DMS 273 (cell line): ENCODE measurements at regions not wholly inside any gene's neighbourhood (a gene's known extent, or its start where the extent isn't known, plus 50 kb on each side); places are given as distances from the start of the nearest gene placed in this dataset.

Source experiments
- DNase-seq: peaks from one replicate; lab custom pipeline; 2025; ENCODE audit not compliant: unreplicated experiment; lab: John Stamatoyannopoulos, UW

DNA sequence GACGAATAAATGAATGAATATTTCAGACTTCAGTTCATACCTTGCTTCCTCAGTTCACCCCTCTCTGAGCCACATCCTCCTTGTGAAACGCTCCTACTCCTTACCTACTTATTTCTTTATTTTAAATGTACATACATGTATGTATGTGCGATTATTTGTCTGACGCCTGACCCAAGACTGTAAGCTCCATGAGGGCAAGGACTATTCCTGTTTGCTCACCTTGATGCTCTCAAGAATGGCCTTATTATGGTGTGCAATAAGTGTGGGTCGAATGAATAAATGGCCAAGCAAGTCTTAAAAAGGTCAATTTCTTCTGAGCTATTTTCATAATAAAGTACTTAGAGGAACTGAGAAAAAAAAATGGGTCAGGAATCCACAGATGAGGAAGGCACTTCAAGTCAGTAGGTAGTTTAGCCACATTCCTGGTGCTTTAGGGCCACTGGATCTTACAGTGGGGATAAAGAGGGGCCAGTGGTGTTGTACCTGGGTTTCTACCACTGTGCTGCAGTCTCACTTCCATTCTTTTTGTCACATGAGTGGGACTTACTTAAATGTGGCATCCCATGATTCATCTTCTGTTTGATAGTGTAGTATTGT lies 74.7 kb downstream of the SDC1 start:
- no peak for DNase-seq

GRCh38 chr2:20149703-20150030 lies 75.3 kb downstream of the SDC1 start:
- no peak for DNase-seq

DNA sequence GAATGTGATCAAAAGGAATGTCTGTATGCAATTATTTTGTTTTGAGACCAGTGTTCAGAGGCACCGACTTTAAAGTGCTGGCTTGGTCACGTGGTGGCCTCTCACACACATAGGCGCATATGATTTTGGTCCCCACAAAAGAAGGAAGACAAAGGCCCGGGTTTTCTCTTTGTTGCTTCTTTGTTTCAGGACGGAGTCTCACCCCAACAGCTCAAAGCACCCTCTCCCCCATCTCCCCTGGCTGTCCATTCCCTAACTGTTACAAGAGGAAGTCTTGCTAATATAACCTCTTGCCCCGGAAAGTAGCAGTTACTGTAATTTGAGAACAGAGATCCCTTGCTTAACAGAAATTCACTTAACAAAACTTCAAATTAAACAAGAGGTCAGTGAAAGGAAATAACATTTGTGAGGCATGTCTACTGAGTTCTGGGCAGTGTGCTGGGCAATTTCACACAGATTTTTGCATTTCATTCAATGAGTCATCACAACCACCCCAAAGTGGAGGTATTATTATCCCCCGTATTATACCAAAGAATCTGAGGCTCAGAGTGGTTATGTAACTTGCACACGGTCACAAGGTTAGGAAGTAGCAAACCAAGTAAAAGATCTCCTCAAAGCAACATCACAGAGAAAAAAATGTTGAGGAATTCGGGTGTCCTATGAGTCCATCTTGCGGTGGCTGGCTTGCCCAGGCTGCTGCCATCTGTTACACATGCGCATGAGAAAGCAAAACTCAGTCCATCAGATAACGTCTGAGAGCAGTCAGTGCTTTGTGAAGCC lies 75.8 kb downstream of the SDC1 start:
- DNase-seq, result peak; percentile 75

DNA sequence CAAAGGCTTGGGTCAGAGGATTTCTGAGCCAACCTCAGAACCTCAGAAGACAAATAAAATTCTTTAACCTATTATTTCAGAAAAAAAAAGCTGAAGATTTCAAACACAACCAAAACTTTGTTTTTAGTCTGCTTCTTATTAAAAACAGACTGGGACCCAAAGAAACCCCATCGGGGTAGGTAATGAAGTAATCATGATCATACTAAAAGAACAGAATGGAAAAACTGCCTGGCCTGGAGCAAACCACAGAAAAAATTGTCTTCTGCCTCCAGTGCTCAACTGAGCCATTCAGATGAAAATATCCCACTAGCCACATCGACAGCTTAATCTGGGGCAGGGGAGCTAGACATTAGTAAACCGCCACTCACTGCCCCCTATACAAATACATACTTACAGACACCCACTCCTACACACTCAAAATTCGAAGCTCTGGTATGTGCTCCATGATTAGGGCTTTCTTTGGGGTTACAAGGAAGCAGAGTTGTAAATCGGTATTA lies 76.5 kb downstream of the SDC1 start:
- DNase-seq, result no peak

DNA sequence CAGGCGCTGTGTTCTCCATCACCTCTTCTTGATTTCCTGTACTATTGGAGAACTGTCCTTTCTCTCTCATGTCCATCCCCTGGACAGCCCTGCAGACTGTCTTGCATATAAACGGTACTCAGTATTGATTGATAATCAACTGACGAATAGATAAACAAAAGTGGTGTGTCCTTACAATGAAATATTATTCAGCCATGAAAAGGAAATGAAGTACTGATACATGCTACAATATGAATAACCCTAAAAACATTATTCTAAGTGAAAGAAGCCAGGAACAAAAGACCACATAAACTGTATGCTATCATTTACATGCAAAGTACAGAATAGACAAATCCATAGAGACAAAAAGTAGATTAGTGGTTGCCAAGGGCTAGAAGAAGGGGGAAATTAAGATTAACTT lies 77.6 kb downstream of the SDC1 start:
- no peak for DNase-seq

DNA sequence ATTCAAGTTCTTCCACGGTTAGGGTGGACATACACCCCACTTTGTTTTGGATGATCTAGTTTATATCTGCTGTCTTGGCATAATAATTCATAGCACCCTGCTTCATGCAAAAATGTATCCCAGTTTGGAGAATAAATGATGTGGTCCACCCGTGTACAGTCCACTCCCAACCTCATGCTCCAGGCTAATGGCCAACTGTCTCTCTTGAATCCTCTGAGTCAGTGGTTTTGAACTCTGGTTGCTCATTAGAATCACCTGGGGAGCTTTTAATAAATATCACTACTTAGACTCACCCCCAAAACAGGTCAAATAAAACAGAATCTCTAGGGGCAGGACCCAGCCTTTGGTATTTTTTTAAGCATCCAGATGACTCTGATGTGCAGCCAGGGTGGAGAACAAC lies 78.5 kb downstream of the SDC1 start:
- no peak for DNase-seq

DNA sequence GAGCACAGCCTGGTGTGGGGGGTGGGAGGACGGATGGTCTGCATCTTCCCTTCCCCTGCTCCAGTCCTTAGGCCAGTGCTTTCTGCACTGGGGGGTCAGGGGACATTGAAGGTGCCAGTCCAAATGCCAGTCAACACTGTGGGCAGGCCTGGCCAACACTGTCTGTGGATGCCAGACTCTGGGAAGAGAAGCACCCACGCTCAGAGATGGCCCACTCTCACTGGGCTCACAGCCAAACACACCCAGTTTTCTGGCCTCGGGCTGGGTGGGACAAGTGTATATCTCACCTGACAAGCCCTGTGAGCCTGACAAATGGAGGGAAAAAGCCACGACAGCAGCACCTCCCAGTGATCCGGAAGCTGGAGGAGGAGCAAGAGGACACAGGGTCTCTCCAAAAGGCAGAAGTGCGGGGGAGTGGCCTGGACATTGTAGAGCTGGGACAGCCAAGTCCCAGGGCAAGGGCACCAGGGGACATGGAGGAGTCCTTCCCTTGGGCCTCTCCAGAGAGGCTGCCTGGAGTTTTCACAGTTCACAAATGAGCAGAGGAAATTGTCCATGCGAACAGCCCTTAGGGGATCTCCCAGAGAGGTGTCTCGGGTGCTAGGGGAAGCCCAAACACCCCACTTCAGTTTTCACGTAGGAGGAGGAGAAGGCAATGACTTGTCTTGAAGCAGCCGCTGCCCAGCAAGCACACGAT lies 79.3 kb downstream of the SDC1 start:
- DNase-seq, result no peak

- no peak for DNase-seq
These were observed 80.1 kb downstream of the SDC1 start for GRCh38 chr2:20144861-20145260.

DNA sequence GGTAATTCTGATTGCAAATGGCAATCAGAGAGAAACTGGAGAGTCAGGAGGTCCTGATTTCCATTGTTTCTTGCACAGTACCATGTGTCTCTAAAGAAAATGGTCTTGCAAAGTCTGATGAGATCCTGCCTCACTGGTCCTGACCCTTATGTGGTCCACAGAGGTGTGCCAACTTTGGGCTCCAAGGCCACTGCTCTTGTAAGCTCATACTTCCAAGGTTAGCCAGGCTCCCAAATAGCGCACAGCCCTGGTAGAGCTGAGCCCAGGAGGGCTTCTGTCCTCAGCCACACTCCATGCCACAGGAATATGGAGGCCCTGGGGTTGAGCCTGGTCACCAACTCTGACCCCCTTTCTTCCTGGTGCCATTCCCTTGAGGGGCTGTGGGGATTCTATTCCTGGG lies 80.7 kb downstream of the SDC1 start:
- DNase-seq, result no peak

DNA sequence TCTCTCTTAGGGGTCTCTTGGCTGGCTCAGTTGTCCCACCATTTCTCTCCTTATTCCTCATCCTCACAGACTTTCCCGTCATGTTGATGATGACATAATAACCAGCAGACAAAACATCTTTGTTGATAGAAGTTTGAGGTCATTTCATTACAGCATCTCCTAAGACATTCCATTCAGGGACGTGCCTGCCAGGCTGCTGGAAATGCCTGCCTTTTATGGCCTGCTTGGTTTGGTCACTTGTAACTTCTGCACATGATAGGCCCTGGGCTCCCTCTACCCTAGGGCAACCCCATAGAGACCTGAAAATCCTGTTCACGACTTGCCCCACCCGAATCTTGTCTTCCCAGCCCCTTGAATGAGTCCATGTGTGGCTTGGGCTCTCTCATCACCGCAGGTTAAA lies 81.7 kb downstream of the SDC1 start:
- no peak for DNase-seq

DNA sequence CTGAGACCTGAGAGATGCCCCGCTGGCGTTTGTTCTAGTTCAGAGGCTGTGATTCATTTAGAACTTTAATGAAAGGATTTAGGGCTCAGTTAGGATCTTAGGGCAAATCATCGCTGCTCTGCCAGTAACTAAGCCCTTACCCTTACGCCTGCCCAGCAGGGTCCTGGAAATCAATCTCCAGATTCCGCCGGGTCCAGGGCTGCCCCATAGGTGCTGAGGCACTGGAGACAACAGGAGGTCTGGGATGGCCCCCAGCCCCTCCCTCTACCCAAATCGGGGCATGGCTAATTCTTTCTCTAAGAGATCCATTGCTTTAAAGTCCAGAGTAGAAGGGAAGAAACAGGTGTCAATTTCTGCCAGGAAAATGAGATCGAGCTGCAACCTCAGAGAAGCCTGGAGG lies 83.1 kb downstream of the SDC1 start:
- DNase-seq, result no peak

DNA sequence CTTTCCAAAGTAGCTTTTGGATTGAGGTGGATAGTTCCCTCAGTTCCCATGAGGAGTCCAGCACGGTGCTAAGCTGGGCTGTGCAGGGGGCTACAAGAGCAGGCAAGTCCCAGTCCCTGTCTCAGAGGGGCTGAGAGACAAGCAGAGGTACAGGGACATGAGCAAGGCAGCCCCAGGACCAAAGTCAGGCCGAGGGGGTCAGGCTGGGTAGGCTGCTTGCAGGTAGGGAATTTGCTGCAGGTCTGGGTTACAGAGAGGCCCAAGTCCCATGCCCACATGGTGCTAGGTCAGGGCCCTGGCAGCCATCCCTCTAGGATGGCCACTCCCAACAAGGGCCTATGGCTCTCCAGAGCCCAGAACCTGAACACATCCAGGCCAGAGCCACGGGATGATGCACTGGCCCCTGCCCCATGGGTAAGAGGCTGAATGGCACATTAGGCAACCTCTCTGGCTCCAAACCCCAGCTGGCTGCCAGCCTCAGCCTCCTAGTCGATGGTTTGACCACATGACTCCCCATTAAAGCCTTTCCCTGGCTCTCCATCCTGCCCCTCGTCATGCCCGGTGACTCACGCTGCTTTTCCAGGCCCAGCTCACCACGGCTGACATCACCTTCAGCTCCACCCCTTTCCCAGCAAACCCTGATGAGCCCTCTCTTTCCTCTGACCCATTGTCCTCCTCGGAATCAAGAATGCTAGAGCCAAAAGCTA lies 83.7 kb downstream of the SDC1 start:
- DNase-seq, result peak; percentile 18

DNA sequence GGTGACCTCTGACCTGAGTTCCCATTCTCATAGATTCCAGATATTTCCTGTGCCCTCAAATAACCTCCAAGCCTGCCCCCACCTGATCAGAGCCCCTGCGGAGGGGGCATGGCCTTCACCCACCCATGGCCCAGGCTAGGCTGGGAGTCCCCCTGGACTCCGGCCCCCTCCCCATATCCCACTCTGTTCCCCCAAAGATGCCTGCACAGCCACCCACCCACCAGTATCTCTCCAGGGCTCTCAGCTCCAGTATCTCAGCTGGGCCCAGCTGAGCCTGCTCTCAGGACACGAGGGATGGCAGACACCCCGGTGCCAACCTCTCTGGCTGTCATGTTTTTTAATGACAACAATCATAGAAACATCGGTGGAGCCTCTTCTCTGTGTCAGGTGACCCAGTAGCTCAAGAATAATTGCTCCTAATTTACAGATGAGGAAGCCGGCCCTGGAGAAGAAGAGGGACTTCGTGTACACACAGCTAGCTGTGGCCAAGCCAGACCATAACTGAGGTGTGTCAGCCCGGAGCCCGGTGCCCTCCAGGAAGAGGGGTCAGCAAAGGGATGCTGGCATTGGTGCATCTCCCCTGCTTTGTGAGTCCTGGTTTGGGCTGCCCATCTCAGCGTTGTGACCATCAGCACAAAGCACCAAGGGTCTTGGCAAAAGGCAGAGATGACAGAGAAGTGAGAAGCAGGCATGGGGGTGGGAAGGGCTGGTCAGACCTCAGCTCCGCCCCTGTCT lies 84.4 kb downstream of the SDC1 start:
- no peak for DNase-seq

- no peak for DNase-seq
These were observed 85.3 kb downstream of the SDC1 start for GRCh38 chr2:20139407-20140172.

DNA sequence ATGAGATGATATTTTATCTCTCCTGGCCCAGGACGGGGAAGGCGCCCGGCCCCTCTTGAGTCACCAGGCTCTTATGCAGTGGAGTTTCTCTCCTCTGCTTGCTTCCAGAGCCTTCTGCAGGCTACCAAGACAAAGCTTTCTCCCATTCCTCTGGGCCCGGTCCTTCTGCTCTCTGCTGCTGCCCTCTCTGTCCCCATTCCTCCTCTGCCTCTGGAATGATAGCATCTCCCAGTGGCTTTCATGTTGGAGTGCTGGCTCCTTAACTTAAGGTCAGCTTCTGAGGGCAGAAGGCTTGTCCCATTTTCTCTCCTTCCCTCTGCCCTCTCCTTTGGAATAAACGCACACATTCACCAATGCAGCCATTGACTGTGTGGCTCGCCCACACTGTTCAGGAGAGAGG lies 86.2 kb downstream of the SDC1 start:
- DNase-seq, result no peak

GRCh38 chr2:20137884-20138283 lies 86.5 kb upstream of the LAPTM4A start:
- no peak for DNase-seq

DNA sequence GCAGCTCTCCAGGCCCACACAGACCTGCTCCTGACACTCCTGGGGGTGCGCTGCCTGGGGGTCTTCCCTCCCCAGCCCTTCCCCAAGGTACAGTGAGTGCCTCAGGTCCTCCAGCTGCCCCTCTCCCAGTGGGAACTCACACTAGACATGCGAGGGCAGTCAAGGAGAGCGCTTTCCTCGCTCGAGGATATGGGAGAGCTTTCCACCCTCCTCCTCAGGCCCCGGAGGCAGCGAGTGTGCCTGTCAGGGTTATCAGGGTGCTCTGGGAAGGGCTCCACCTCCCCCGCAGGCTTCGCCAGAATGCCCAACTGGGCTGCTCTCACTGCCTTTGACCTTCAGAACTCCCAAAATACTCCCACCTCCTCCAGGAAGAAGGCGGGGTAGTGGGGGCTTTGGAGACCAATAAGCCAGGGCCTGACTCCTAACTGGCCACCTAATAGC lies 85.7 kb upstream of the LAPTM4A start:
- DNase-seq, result no peak

GRCh38 chr2:20136149-20136548 lies 84.7 kb upstream of the LAPTM4A start:
- no peak for DNase-seq

DNA sequence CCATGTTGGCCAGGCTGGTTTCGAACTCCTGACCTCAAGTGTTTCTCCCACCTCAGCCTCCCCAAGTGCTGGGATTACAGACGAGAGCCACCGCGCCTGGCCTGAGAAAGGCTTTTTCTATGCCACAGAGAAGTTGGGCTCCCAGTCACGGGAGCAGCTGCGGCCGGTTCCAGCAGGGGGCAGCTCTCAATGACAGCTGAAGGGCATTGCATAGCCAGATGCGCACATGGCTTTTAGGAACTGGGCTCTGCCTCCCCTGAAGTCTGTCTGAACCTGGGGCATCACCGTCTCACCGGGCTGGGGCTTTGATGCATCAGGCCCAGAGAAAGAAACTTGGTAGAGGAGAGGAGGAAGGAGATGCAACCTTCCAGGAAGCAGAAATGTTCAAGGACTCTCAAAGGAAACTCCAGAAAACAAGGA lies 84.2 kb upstream of the LAPTM4A start:
- peak; percentile 89 for DNase-seq

DNA sequence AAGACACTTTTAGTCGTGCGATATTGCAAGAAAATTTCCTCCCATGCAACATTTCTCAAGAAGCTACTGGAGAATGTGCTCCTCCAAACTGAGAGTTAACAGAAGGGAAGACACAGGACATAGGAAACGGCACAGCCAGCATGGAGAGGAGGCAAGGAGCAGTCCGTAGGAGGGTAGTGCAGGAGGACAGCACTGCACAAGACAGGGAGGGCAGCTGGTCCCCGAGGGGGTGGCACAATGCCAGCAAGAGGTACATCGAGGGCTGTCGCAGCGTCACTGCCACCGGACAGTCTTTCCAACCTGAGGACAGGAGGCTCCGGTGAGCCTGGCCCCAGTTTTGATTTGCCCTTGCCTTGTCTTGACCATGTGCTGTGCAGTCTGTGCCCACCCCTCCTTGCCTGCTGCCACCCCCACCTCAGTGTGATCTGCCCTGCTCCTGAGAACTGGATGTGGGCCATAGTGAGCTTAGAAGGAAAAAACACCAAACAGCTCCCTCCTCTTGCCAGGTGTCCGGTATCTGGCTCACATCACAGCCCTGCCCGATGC lies 81.6 kb upstream of the LAPTM4A start:
- DNase-seq, result peak; percentile 29
